Liver (tissue), 8 donors: ENCODE measurements at regions not wholly inside any gene's neighbourhood (a gene's known extent, or its start where the extent isn't known, plus 50 kb on each side); places are given as distances from the start of the nearest gene placed in this dataset.

Source experiments
- DNase-seq: peaks from one replicate; pipeline ENCODE4 v3.0.0-alpha.2; 2017; ENCODE audit warnings: low spot score
- H3K27ac ChIP-seq, 2 donors: one replicate each; pipeline ENCODE4 v1.7.0; 2013; ENCODE audit warnings: inconsistent platforms in 2 of 2, low read length in 2 of 2, control low read depth in 1 of 2, low read depth in 1 of 2, mild to moderate bottlenecking in 1 of 2
- H3K27me3 ChIP-seq, 4 donors: one replicate each; pipeline versions ENCODE4 v1.6.1 to v1.7.0; 2013; ENCODE audit warnings: low read length in 3 of 4, inconsistent platforms in 1 of 4, mild to moderate bottlenecking in 1 of 4, moderate library complexity in 1 of 4; ENCODE audit not compliant: control insufficient read depth in 4 of 4, insufficient read depth in 4 of 4
- H3K36me3 ChIP-seq, 4 donors: one replicate each; pipeline versions ENCODE4 v1.6.1 to v1.7.0; 2013; ENCODE audit warnings: low read length in 3 of 4, mild to moderate bottlenecking in 3 of 4, low read depth in 1 of 4, moderate library complexity in 1 of 4; ENCODE audit not compliant: control insufficient read depth in 4 of 4, insufficient read depth in 3 of 4
- H3K4me1 ChIP-seq, 4 donors: one replicate each; pipeline versions ENCODE4 v1.6.1 to v1.7.0; 2013; ENCODE audit warnings: low read length in 3 of 4, mild to moderate bottlenecking in 3 of 4, moderate library complexity in 1 of 4; ENCODE audit not compliant: control insufficient read depth in 4 of 4, insufficient read depth in 4 of 4
- H3K4me3 ChIP-seq, 3 donors: one replicate each; pipeline versions ENCODE4 v1.6.1 to v1.7.0; 2013; ENCODE audit warnings: low read length in 3 of 3, control low read depth in 1 of 3, low read depth in 1 of 3, mild to moderate bottlenecking in 1 of 3
- H3K9ac ChIP-seq, 2 donors: one replicate each; pipeline ENCODE4 v1.7.0; 2013; ENCODE audit warnings: low read length in 2 of 2, mild to moderate bottlenecking in 2 of 2, moderate library complexity in 2 of 2, control low read depth in 1 of 2, low read depth in 1 of 2
- H3K9me3 ChIP-seq, 4 donors: one replicate each; pipeline versions ENCODE4 v1.6.1 to v1.7.0; 2013; ENCODE audit warnings: low read length in 3 of 4; ENCODE audit not compliant: control insufficient read depth in 4 of 4
- EGR1 ChIP-seq, 2 donors: IDR thresholded peaks; 2 replicates each; pipeline ENCODE4 v1.6.1; 2016 to 2018; ENCODE audit warnings: antibody characterized with exemption in 2 of 2, low read depth in 2 of 2
- FOXA1 ChIP-seq: IDR thresholded peaks from 2 replicates; pipeline ENCODE4 v1.6.1; 2016; ENCODE audit warnings: antibody characterized with exemption
- FOXA2 ChIP-seq: IDR thresholded peaks from 2 replicates; pipeline ENCODE4 v1.6.1; 2016; ENCODE audit warnings: antibody characterized with exemption
- HNF4A ChIP-seq, 2 donors: conservative IDR thresholded peaks; 2 replicates each; pipeline ENCODE4 v1.6.1; 2016; ENCODE audit warnings: antibody characterized with exemption in 2 of 2, mild to moderate bottlenecking in 2 of 2
- HNF4G ChIP-seq: IDR thresholded peaks from 2 replicates; pipeline ENCODE4 v1.6.1; 2016; ENCODE audit warnings: antibody characterized with exemption
- JUND ChIP-seq, 2 donors: IDR thresholded peaks; 2 replicates each; pipeline ENCODE4 v1.6.1; 2016; ENCODE audit warnings: antibody characterized with exemption in 2 of 2
- NR2F2 ChIP-seq: IDR thresholded peaks from 2 replicates; pipeline ENCODE4 v1.6.1; 2016; ENCODE audit warnings: antibody characterized with exemption
- RAD21 ChIP-seq, 2 donors: IDR thresholded peaks; 2 replicates each; pipeline ENCODE4 v1.6.1; 2016; ENCODE audit warnings: antibody characterized with exemption in 2 of 2, mild to moderate bottlenecking in 2 of 2
- RXRA ChIP-seq, 2 donors: IDR thresholded peaks; 2 replicates each; pipeline ENCODE4 v1.6.1; 2017 to 2018; ENCODE audit warnings: antibody characterized with exemption in 2 of 2, mild to moderate bottlenecking in 1 of 2
- SP1 ChIP-seq: IDR thresholded peaks from 2 replicates; pipeline ENCODE4 v1.6.1; 2018; ENCODE audit warnings: antibody characterized with exemption, mild to moderate bottlenecking
- TAF1 ChIP-seq: conservative IDR thresholded peaks from 2 replicates; pipeline ENCODE4 v1.6.1; 2016; ENCODE audit warnings: antibody characterized with exemption, mild to moderate bottlenecking
- YY1 ChIP-seq: IDR thresholded peaks from 2 replicates; pipeline ENCODE4 v1.6.1; 2016; ENCODE audit warnings: antibody characterized with exemption, mild to moderate bottlenecking
- WGBS: extraction: QIAGEN DNeasy Blood & Tissue Kit; methylation state at CpG from one replicate; pipeline ENCODE4 v1.1.7; 2013; 5-methylcytosine and 5-hydroxymethylcytosine counted together
- TF ChIP-seq, protein P1 (sequence below): IDR thresholded peaks from 2 replicates; pipeline ENCODE4 v1.6.1; 2016; ENCODE audit warnings: antibody characterized with exemption
- TF ChIP-seq, protein P2 (sequence below): IDR thresholded peaks from 2 replicates; pipeline ENCODE4 v1.6.1; 2016; ENCODE audit warnings: antibody characterized with exemption
- TF ChIP-seq, protein P3 (sequence below): IDR thresholded peaks from 2 replicates; pipeline ENCODE4 v1.6.1; 2016; ENCODE audit warnings: antibody characterized with exemption
- TF ChIP-seq, protein P4 (sequence below): fragments of 150-350 bp; IDR thresholded peaks from 2 replicates; pipeline ENCODE4 v1.5.1; 2017; ENCODE audit warnings: improper control_type of control experiment, low read depth, low read length; ENCODE audit not compliant: missing input control
- TF ChIP-seq, protein P5 (sequence below): IDR thresholded peaks from 2 replicates; pipeline ENCODE4 v1.6.1; 2016; ENCODE audit warnings: antibody characterized with exemption, mild to moderate bottlenecking
- donor health status: healthy.
- donor health status: healthy.
- donor health status: healthy.
- donor health status: healthy.
- donor health status: healthy.

DNA sequence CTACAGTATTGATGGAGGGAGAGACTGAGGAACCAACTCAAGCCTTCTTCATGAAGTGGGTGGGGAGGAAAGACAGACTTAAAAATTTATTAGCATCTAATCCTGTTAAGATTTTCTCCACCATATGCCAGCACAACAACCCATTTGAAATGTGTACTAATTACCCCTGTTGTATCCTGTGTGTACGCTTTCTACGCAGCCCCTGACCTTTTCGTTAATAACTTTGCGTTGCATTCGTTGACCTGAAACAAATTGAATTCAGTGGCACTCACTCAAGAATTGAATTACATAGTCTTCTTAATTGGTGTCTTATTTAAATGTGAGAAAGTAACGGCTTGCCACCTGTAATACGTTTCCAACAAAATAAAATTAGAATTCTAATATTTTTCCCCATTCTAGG, 113.9 kb downstream of the LINC00237 start:
- WGBS, result 86% methylated on average over 7 of the region's 7 CpGs
- DNase-seq, result no peak
- no peak for TF ChIP-seq HNF4G
- Histone ChIP-seq H3K27ac (no peak overlapping the region), H3K4me3 (no peak overlapping the region), H3K27me3 (peaks cover 0 to 7% (median 0%) of the 10 kb centered on the region in 4 donors), H3K9me3 (no peaks in the 10 kb centered on the region), H3K9ac (no peak overlapping the region), H3K36me3 (no peaks in the 10 kb centered on the region), H3K4me1 (no peaks in the 10 kb centered on the region)

DNA sequence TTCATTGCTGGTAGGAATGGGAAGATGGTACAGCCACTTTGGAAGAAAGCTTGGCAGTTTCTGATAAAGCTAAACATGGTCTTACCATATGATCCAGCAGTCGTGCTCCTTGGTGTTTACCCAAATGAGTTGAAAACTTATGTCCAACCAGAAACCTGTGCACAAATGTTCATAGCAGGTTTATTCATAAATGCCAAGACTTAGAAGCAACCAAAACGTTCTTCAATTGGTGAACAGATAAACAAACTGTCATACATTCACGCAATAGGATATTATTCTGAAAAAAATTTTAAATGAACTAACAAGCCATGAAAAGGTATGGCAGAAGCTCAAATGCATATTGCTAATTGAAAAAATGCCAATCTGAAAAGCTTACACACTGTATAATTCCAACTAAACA, 117.1 kb downstream of the LINC00237 start:
- Histone ChIP-seq H3K27ac (no peak overlapping the region), H3K9me3 (no peaks in the 10 kb centered on the region), H3K9ac (no peak overlapping the region), H3K4me3 (no peak overlapping the region), H3K36me3 (no peaks in the 10 kb centered on the region), H3K27me3 (peaks cover 0 to 6% (median 0%) of the 10 kb centered on the region in 4 donors), H3K4me1 (no peaks in the 10 kb centered on the region)
- 58% methylated on average over 3 of the region's 3 CpGs for WGBS
- DNase-seq, result no peak
- TF ChIP-seq YY1 (no peak), JUND (IDR thresholded peaks at IDR 0.05) (no peak), FOXA1 (no peak), NR2F2 (no peak), HNF4A (conservative IDR thresholded peaks at IDR 0.05) (no peak), FOXA2 (no peak)
- TF ChIP-seq, protein P1, sequence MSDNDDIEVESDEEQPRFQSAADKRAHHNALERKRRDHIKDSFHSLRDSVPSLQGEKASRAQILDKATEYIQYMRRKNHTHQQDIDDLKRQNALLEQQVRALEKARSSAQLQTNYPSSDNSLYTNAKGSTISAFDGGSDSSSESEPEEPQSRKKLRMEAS, result no peak
- TF ChIP-seq, protein P2, sequence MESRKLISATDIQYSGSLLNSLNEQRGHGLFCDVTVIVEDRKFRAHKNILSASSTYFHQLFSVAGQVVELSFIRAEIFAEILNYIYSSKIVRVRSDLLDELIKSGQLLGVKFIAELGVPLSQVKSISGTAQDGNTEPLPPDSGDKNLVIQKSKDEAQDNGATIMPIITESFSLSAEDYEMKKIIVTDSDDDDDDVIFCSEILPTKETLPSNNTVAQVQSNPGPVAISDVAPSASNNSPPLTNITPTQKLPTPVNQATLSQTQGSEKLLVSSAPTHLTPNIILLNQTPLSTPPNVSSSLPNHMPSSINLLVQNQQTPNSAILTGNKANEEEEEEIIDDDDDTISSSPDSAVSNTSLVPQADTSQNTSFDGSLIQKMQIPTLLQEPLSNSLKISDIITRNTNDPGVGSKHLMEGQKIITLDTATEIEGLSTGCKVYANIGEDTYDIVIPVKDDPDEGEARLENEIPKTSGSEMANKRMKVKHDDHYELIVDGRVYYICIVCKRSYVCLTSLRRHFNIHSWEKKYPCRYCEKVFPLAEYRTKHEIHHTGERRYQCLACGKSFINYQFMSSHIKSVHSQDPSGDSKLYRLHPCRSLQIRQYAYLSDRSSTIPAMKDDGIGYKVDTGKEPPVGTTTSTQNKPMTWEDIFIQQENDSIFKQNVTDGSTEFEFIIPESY, result no peak
- TF ChIP-seq, protein P3, sequence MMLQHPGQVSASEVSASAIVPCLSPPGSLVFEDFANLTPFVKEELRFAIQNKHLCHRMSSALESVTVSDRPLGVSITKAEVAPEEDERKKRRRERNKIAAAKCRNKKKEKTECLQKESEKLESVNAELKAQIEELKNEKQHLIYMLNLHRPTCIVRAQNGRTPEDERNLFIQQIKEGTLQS, result no peak
- TF ChIP-seq, protein P4, sequence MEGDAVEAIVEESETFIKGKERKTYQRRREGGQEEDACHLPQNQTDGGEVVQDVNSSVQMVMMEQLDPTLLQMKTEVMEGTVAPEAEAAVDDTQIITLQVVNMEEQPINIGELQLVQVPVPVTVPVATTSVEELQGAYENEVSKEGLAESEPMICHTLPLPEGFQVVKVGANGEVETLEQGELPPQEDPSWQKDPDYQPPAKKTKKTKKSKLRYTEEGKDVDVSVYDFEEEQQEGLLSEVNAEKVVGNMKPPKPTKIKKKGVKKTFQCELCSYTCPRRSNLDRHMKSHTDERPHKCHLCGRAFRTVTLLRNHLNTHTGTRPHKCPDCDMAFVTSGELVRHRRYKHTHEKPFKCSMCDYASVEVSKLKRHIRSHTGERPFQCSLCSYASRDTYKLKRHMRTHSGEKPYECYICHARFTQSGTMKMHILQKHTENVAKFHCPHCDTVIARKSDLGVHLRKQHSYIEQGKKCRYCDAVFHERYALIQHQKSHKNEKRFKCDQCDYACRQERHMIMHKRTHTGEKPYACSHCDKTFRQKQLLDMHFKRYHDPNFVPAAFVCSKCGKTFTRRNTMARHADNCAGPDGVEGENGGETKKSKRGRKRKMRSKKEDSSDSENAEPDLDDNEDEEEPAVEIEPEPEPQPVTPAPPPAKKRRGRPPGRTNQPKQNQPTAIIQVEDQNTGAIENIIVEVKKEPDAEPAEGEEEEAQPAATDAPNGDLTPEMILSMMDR, result no peak

DNA sequence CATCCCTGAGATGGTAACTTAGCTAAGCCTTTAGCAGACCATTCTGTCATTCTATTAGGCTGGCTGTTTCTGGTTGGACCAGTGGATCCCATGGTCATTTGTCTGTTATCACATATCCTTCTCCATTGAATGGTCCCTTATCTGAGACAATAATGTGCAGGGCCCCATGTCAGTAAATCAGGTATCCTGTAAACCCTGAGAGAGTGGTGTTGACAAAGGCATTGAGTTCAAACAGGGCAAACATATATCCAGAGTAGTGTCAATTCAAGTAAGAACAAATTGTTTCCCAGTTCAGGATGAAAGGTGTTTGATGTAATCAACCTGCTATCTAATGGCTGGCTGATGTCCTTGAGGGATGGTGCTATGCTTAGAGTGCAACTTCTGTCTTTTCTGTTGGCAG, 126.2 kb downstream of the LINC00237 start:
- Histone ChIP-seq H3K27me3 (peaks cover 0 to 6% (median 1%) of the 10 kb centered on the region in 4 donors), H3K27ac (no peak overlapping the region), H3K4me1 (no peaks in the 10 kb centered on the region), H3K9ac (no peak overlapping the region), H3K4me3 (no peak overlapping the region), H3K36me3 (no peaks in the 10 kb centered on the region), H3K9me3 (peaks cover 0 to 12% (median 5%) of the 10 kb centered on the region in 4 donors)
- DNase-seq, result no peak
- TF ChIP-seq EGR1 (IDR thresholded peaks at IDR 0.05; ENCODE audit: low read depth in 2 of 2), result no peak
- TF ChIP-seq, protein P4, result no peak
- TF ChIP-seq, protein P2, result no peak
- no peak for TF ChIP-seq RAD21 (IDR thresholded peaks at IDR 0.05)
- TF ChIP-seq FOXA2, result no peak
- TF ChIP-seq, protein P5, sequence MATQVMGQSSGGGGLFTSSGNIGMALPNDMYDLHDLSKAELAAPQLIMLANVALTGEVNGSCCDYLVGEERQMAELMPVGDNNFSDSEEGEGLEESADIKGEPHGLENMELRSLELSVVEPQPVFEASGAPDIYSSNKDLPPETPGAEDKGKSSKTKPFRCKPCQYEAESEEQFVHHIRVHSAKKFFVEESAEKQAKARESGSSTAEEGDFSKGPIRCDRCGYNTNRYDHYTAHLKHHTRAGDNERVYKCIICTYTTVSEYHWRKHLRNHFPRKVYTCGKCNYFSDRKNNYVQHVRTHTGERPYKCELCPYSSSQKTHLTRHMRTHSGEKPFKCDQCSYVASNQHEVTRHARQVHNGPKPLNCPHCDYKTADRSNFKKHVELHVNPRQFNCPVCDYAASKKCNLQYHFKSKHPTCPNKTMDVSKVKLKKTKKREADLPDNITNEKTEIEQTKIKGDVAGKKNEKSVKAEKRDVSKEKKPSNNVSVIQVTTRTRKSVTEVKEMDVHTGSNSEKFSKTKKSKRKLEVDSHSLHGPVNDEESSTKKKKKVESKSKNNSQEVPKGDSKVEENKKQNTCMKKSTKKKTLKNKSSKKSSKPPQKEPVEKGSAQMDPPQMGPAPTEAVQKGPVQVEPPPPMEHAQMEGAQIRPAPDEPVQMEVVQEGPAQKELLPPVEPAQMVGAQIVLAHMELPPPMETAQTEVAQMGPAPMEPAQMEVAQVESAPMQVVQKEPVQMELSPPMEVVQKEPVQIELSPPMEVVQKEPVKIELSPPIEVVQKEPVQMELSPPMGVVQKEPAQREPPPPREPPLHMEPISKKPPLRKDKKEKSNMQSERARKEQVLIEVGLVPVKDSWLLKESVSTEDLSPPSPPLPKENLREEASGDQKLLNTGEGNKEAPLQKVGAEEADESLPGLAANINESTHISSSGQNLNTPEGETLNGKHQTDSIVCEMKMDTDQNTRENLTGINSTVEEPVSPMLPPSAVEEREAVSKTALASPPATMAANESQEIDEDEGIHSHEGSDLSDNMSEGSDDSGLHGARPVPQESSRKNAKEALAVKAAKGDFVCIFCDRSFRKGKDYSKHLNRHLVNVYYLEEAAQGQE, result no peak
- TF ChIP-seq TAF1, result no peak
- no peak for TF ChIP-seq SP1
- TF ChIP-seq RXRA (IDR thresholded peaks at IDR 0.05), result no peak
- no peak for TF ChIP-seq FOXA1
- TF ChIP-seq YY1, result no peak
- no peak for TF ChIP-seq HNF4G
